Activated naive CD8-positive, alpha-beta T cell treated with anti-CD3 and anti-CD28 coated beads, Interleukin-2, amount 50 U/mL, for 16 hours (primary cell): ENCODE measurements at regions not wholly inside any gene's neighbourhood (a gene's known extent, or its start where the extent isn't known, plus 50 kb on each side); places are given as distances from the start of the nearest gene placed in this dataset.
"Not testable (repeated sequence)": the region's sequence is repeated elsewhere in the genome, so short reads cannot be mapped to it uniquely, and the experiment has no call there.

ENCODE experiments used
- DNase-seq: peaks from one replicate; pipeline ENCODE4 v3.0.0-alpha.2; 2020; ENCODE audit warnings: low read depth, low spot score

GRCh38 chr17:14429084-14429483 is 128.2 kb downstream of the HS3ST3B1 start:
- DNase-seq, result no peak

GRCh38 chr17:14428648-14429029 is 127.8 kb downstream of the HS3ST3B1 start:
- DNase-seq, result no peak

- DNase-seq, result peak; percentile 1
Observed at GRCh38 chr17:14427900-14428647, 127.2 kb downstream of the HS3ST3B1 start.

- not testable (repeated sequence) for DNase-seq
Observed at GRCh38 chr17:14423156-14423555, 122.3 kb downstream of the HS3ST3B1 start.

GRCh38 chr17:14417336-14417735 is 116.5 kb downstream of the HS3ST3B1 start:
- no peak for DNase-seq

GRCh38 chr17:14409292-14409691 is 108.4 kb downstream of the HS3ST3B1 start:
- no peak for DNase-seq

- no peak for DNase-seq
Observed at GRCh38 chr17:14407541-14407940, 106.7 kb downstream of the HS3ST3B1 start.

- DNase-seq, result no peak
Observed at GRCh38 chr17:14405189-14405588, 104.3 kb downstream of the HS3ST3B1 start.
